Cardiac muscle cell (in vitro differentiated cells and primary cell): ENCODE measurements at regions not wholly inside any gene's neighbourhood (a gene's known extent, or its start where the extent isn't known, plus 50 kb on each side); places are given as distances from the start of the nearest gene placed in this dataset.

Experiments
- DNase-seq, 2 donors: peaks; one replicate each; pipeline versions ENCODE4 v3.0.0 to v3.0.0-alpha.2; 2010 to 2017; ENCODE audit warnings: low read depth in 1 of 2, low spot score in 1 of 2
- H3K27ac ChIP-seq: fragments of 200-600 bp; sonication (generic); 2 replicates; pipeline ENCODE4 v1.5.1; 2016
- H3K27me3 ChIP-seq: fragments of 200-600 bp; sonication (generic); 2 replicates; pipeline ENCODE4 v1.6.0; 2016; ENCODE audit warnings: control low read depth
- H3K36me3 ChIP-seq: fragments of 200-600 bp; sonication (generic); 2 replicates; pipeline ENCODE4 v1.5.1; 2016; ENCODE audit warnings: control low read depth
- H3K4me1 ChIP-seq: fragments of 200-600 bp; sonication (generic); 2 replicates; pipeline ENCODE4 v1.8.1; 2017; ENCODE audit warnings: low read depth, mild to moderate bottlenecking, mixed run types
- H3K4me3 ChIP-seq: fragments of 200-600 bp; sonication (generic); 2 replicates; pipeline ENCODE4 v1.5.1; 2016; ENCODE audit warnings: mild to moderate bottlenecking
- H3K9me3 ChIP-seq: fragments of 200-600 bp; sonication (generic); 2 replicates; pipeline ENCODE4 v1.5.1; 2017; ENCODE audit warnings: low read depth, mild to moderate bottlenecking, control low read depth
- CTCF ChIP-seq: IDR thresholded peaks from 2 replicates; pipeline ENCODE4 v1.5.1; 2012; ENCODE audit warnings: low read depth, mild to moderate bottlenecking, low read length

GRCh38 chr15:31171731-31172130 is 70.2 kb upstream of the TRPM1 start:
- no peaks in the 10 kb centered on the region for H3K4me1 ChIP-seq
- H3K27me3 ChIP-seq, result no peaks in the 10 kb centered on the region
- DNase-seq, result no peak
- H3K27ac ChIP-seq, result no peak overlapping the region
- no peaks in the 10 kb centered on the region for H3K36me3 ChIP-seq
- H3K4me3 ChIP-seq, result no peak overlapping the region
- no peak for TF ChIP-seq CTCF
- no peaks in the 10 kb centered on the region for H3K9me3 ChIP-seq

GRCh38 chr15:31172606-31173005 is 71.1 kb upstream of the TRPM1 start:
- H3K27ac ChIP-seq, result no peak overlapping the region
- no peaks in the 10 kb centered on the region for H3K9me3 ChIP-seq
- H3K36me3 ChIP-seq, result no peaks in the 10 kb centered on the region
- no peak overlapping the region for H3K4me3 ChIP-seq
- TF ChIP-seq CTCF, result no peak
- H3K27me3 ChIP-seq, result no peaks in the 10 kb centered on the region
- no peaks in the 10 kb centered on the region for H3K4me1 ChIP-seq
- DNase-seq, result no peak

GRCh38 chr15:31173790-31174450 is 72.4 kb upstream of the TRPM1 start:
- Histone ChIP-seq H3K27me3 (no peaks in the 10 kb centered on the region), H3K4me1 (no peaks in the 10 kb centered on the region), H3K9me3 (no peaks in the 10 kb centered on the region)

GRCh38 chr15:31175484-31175883 is 74.0 kb upstream of the TRPM1 start:
- H3K9me3 ChIP-seq, result no peaks in the 10 kb centered on the region
- no peaks in the 10 kb centered on the region for H3K36me3 ChIP-seq
- H3K4me1 ChIP-seq, result no peaks in the 10 kb centered on the region
- H3K4me3 ChIP-seq, result no peak overlapping the region
- no peak overlapping the region for H3K27ac ChIP-seq
- no peak for DNase-seq
- no peak for TF ChIP-seq CTCF
- no peaks in the 10 kb centered on the region for H3K27me3 ChIP-seq

More at GRCh38 chr15:31173790-31174450, 72.4 kb upstream of the TRPM1 start:
- Histone ChIP-seq H3K4me3 (no peak overlapping the region), H3K36me3 (no peaks in the 10 kb centered on the region), H3K27ac (no peak overlapping the region)
- no peak for DNase-seq
- TF ChIP-seq CTCF, result no peak

GRCh38 chr15:31177951-31178350 is 76.4 kb upstream of the TRPM1 start:
- Histone ChIP-seq H3K9me3 (no peaks in the 10 kb centered on the region), H3K4me3 (no peak overlapping the region), H3K36me3 (no peaks in the 10 kb centered on the region), H3K27ac (no peak overlapping the region), H3K27me3 (no peaks in the 10 kb centered on the region), H3K4me1 (no peaks in the 10 kb centered on the region)
- DNase-seq, result no peak
- no peak for TF ChIP-seq CTCF
